Neutrophil (primary cell): ENCODE measurements at regions not wholly inside any gene's neighbourhood (a gene's known extent, or its start where the extent isn't known, plus 50 kb on each side); places are given as distances from the start of the nearest gene placed in this dataset.
"Not testable (repeated sequence)": the region's sequence is repeated elsewhere in the genome, so short reads cannot be mapped to it uniquely, and the experiment has no call there.

Experiments used
- H3K27ac ChIP-seq: fragments of 200-600 bp; sonication (generic); 2 replicates; pipeline ENCODE4 v1.5.1; 2016; ENCODE audit warnings: mild to moderate bottlenecking, moderate library complexity
- H3K27me3 ChIP-seq: fragments of 200-600 bp; sonication (generic); 2 replicates; pipeline ENCODE4 v1.6.0; 2016; ENCODE audit warnings: mild to moderate bottlenecking
- H3K36me3 ChIP-seq: fragments of 200-600 bp; sonication (generic); 2 replicates; pipeline ENCODE4 v1.5.1; 2017
- H3K4me1 ChIP-seq, 2 experiments: fragments of 200-600 bp in 1 of 2; sonication (generic) in 1 of 2; 1 replicate in 1 of 2; 2 replicates in 1 of 2; pipeline versions ENCODE4 v1.5.1 to v1.6.1; 2013 to 2016; ENCODE audit warnings: low read depth in 1 of 2, low read length in 1 of 2, mild to moderate bottlenecking in 1 of 2, moderate library complexity in 1 of 2; ENCODE audit not compliant: control insufficient read depth in 1 of 2, insufficient read depth in 1 of 2
- H3K4me3 ChIP-seq, 2 experiments: fragments of 200-600 bp in 1 of 2; sonication (generic) in 1 of 2; 1 replicate in 1 of 2; 2 replicates in 1 of 2; pipeline ENCODE4 v1.5.1; 2013 to 2016; ENCODE audit warnings: low read depth in 1 of 2, low read length in 1 of 2, mild to moderate bottlenecking in 1 of 2, moderate library complexity in 1 of 2
- H3K9me3 ChIP-seq: fragments of 200-600 bp; sonication (generic); 2 replicates; pipeline ENCODE4 v1.5.1; 2016
- TF ChIP-seq, protein P1 (sequence below): fragments of 200-600 bp; sonication (generic); IDR thresholded peaks from 2 replicates; pipeline ENCODE4 v1.5.1; 2016; ENCODE audit warnings: antibody characterized with exemption

DNA sequence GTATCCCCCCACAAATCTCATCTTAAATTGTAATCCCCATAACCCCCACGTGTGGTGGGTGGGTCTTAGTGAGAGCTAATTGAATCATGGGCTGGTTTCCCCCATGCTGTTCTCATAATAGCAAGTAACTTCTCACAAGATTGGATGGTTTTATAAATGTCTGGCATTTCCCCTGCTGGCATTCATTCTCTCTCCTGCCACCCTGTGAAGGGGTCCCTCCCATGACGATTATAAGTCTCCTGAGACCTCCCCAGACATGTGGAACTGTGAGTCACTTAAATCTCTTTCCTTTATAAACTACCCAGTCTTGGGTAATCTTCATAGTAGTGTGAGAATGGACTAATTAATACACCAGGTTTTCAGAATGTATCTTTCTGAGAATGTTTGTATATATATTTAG lies 1159.4 kb downstream of the FAM181B start:
- Histone ChIP-seq H3K27ac (no peak overlapping the region), H3K4me3 (no peak overlapping the region), H3K27me3 (no peaks in the 10 kb centered on the region), H3K9me3 (no peaks in the 10 kb centered on the region), H3K4me1 (no peaks in the 10 kb centered on the region), H3K36me3 (no peaks in the 10 kb centered on the region)
- TF ChIP-seq, protein P1, sequence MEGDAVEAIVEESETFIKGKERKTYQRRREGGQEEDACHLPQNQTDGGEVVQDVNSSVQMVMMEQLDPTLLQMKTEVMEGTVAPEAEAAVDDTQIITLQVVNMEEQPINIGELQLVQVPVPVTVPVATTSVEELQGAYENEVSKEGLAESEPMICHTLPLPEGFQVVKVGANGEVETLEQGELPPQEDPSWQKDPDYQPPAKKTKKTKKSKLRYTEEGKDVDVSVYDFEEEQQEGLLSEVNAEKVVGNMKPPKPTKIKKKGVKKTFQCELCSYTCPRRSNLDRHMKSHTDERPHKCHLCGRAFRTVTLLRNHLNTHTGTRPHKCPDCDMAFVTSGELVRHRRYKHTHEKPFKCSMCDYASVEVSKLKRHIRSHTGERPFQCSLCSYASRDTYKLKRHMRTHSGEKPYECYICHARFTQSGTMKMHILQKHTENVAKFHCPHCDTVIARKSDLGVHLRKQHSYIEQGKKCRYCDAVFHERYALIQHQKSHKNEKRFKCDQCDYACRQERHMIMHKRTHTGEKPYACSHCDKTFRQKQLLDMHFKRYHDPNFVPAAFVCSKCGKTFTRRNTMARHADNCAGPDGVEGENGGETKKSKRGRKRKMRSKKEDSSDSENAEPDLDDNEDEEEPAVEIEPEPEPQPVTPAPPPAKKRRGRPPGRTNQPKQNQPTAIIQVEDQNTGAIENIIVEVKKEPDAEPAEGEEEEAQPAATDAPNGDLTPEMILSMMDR: no peak

GRCh38 chr11:81573367-81573766 lies 1160.3 kb downstream of the FAM181B start:
- H3K36me3 ChIP-seq: no peaks in the 10 kb centered on the region
- no peak overlapping the region for H3K27ac ChIP-seq
- no peak overlapping the region for H3K4me3 ChIP-seq
- no peaks in the 10 kb centered on the region for H3K4me1 ChIP-seq
- H3K27me3 ChIP-seq: no peaks in the 10 kb centered on the region
- H3K9me3 ChIP-seq: no peaks in the 10 kb centered on the region
- TF ChIP-seq, protein P1: no peak

DNA sequence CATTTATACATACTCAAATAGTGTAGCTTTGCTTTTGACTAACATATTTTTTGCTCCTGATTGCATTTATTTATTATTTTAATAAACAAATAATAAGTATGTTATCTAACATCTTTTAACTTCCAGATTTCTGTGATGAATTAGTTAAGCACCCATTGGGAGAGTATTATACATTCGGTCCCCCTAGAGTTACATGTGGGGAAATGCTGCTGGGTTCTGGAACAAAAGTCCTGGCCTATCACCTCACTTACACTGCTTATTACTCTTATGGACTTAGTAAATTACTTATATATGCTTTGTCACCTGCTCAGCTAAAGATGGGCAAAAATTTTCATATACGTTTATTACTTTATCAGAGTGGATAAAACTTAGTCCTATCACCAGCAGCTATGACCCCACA lies 1163.0 kb downstream of the FAM181B start:
- Histone ChIP-seq H3K27me3 (no peaks in the 10 kb centered on the region), H3K4me1 (no peaks in the 10 kb centered on the region), H3K4me3 (no peak overlapping the region), H3K36me3 (no peaks in the 10 kb centered on the region), H3K27ac (no peak overlapping the region), H3K9me3 (no peaks in the 10 kb centered on the region)
- TF ChIP-seq, protein P1: no peak

DNA sequence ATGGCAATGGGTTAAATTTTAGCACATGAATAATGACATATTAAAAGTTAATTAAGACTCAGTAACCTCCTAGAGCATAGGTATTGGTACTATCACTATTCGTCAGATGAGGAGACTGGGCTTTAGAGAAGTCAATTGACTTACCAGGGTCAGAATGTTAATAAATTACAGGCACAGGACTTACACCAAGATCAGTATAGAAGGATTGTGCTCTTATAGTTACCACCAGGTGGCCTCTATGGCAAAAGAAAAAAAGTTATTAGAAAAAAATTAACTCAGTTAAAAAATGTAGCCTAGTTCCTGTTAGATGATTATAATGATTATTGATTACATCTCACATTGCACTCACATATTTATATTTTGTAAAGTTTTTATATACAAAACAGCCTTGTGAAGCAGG lies 1163.7 kb downstream of the FAM181B start:
- Histone ChIP-seq H3K9me3 (no peaks in the 10 kb centered on the region), H3K36me3 (no peaks in the 10 kb centered on the region), H3K4me1 (no peaks in the 10 kb centered on the region), H3K4me3 (no peak overlapping the region), H3K27ac (no peak overlapping the region), H3K27me3 (no peaks in the 10 kb centered on the region)
- TF ChIP-seq, protein P1: no peak

DNA sequence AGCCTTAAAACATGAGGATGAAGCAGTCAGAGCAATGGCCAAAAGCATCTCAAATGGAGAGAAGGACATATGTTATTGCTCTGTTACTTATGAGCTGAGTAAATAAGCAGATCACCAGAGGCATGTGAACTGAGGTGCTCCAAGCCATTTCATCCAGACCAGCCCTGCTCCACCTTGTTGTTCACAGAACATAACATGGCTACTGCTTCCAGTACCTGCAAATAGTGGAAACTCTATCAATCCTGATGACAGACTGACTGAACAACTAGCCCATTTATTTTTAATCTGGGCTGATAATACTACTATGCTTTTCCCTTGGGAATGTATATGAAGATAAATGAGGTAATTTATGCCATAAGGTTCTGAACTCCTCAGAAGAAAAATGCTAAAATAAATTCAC lies 1164.7 kb downstream of the FAM181B start:
- H3K27ac ChIP-seq: no peak overlapping the region
- no peaks in the 10 kb centered on the region for H3K36me3 ChIP-seq
- no peak overlapping the region for H3K4me3 ChIP-seq
- TF ChIP-seq, protein P1: no peak
- no peaks in the 10 kb centered on the region for H3K4me1 ChIP-seq
- H3K27me3 ChIP-seq: no peaks in the 10 kb centered on the region
- no peaks in the 10 kb centered on the region for H3K9me3 ChIP-seq

GRCh38 chr11:81548123-81548522 lies 1185.5 kb downstream of the FAM181B start:
- no peaks in the 10 kb centered on the region for H3K9me3 ChIP-seq
- no peaks in the 10 kb centered on the region for H3K4me1 ChIP-seq
- no peak overlapping the region for H3K27ac ChIP-seq
- no peaks in the 10 kb centered on the region for H3K36me3 ChIP-seq
- H3K27me3 ChIP-seq: no peaks in the 10 kb centered on the region
- TF ChIP-seq, protein P1: no peak
- H3K4me3 ChIP-seq: no peak overlapping the region

- not testable (repeated sequence) for H3K9me3 ChIP-seq, H3K36me3 ChIP-seq, H3K27me3 ChIP-seq, H3K4me1 ChIP-seq, H3K4me3 ChIP-seq, H3K27ac ChIP-seq
Measured at GRCh38 chr11:81539806-81540205, 1193.9 kb downstream of the FAM181B start.
